Muscle of leg (tissue), 3 donors: ENCODE measurements at regions not wholly inside any gene's neighbourhood (a gene's known extent, or its start where the extent isn't known, plus 50 kb on each side); places are given as distances from the start of the nearest gene placed in this dataset.
A peak's percentile ranks its signal among the peaks of the same experiment; 100 is the strongest.

Source experiments
- DNase-seq: peaks from one replicate; pipeline ENCODE4 v3.0.0; 2013
- H3K27ac ChIP-seq: one replicate; pipeline ENCODE4 v1.5.1; 2013; ENCODE audit warnings: mild to moderate bottlenecking, low read length, control low read depth
- H3K27me3 ChIP-seq: one replicate; pipeline ENCODE4 v1.6.1; 2013; ENCODE audit warnings: low read length; ENCODE audit not compliant: control insufficient read depth, insufficient read depth
- H3K36me3 ChIP-seq: one replicate; pipeline ENCODE4 v1.6.1; 2013; ENCODE audit warnings: low read length; ENCODE audit not compliant: control insufficient read depth, insufficient read depth
- H3K4me1 ChIP-seq: one replicate; pipeline ENCODE4 v1.6.1; 2013; ENCODE audit warnings: low read length; ENCODE audit not compliant: control insufficient read depth, insufficient read depth
- H3K4me3 ChIP-seq: one replicate; pipeline ENCODE4 v1.5.1; 2013; ENCODE audit warnings: low read length, control low read depth
- H3K9me3 ChIP-seq: replicated peaks from 2 replicates; pipeline ENCODE4 v1.6.1; 2013; ENCODE audit warnings: low read depth, low read length; ENCODE audit not compliant: control insufficient read depth
- WGBS: methylation state at CpG from one replicate; pipeline ENCODE4 v1.1.5; 2013; ENCODE audit warnings: missing lambda C conversion rate; ENCODE audit not compliant: insufficient coverage; 5-methylcytosine and 5-hydroxymethylcytosine counted together

DNA sequence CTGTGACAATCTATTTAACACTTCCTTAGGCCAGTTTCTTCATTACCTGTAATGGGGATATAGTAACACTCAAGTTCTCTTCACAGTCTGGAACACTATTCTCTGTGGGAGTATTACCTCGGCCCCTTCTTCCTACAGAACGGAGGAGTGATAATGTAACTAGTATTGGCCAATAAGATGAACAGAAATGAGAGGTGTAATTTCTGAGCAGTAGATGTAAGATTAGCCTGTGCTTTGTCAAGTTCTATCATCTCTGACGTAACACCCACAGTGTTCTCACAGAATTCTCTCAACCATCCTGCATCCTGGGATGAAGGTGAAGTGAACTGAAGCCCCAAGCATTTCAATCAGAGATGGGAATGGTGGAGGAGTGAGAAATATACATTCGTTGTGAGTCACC, 65.2 kb upstream of the TOP3B start:
- WGBS: no CpG with 5 or more reads among the region's 4 CpGs
- Histone ChIP-seq H3K27me3 (peaks cover 4% of the 10 kb centered on the region), H3K9me3 (no peaks in the 10 kb centered on the region), H3K36me3 (no peaks in the 10 kb centered on the region), H3K4me3 (no peak overlapping the region), H3K27ac (no peak overlapping the region), H3K4me1 (no peaks in the 10 kb centered on the region)
- no peak for DNase-seq

DNA sequence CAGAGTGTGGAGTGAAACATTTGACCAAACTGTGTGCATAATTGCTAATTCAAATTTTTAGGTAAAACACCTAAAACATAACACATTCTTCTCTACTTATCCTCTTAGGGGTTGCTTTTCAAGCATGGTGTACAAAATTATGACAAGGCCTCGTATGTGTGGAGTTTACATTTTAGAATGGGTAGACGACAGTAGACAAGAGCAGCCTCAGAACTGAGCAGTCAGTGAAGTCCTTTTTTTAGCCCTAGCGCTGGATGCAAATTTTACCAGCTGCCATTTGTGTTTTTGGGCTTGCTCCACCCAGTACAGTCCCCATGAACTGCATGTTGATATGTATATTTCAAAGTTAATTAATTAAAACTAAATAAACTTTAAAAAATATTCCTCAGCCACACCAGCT, 64.7 kb upstream of the TOP3B start:
- no peak overlapping the region for H3K27ac ChIP-seq
- H3K27me3 ChIP-seq: peaks cover 4% of the 10 kb centered on the region
- no peaks in the 10 kb centered on the region for H3K36me3 ChIP-seq
- no peaks in the 10 kb centered on the region for H3K9me3 ChIP-seq
- H3K4me3 ChIP-seq: no peak overlapping the region
- no peak for DNase-seq
- WGBS: no CpG with 5 or more reads among the region's 3 CpGs
- no peaks in the 10 kb centered on the region for H3K4me1 ChIP-seq

DNA sequence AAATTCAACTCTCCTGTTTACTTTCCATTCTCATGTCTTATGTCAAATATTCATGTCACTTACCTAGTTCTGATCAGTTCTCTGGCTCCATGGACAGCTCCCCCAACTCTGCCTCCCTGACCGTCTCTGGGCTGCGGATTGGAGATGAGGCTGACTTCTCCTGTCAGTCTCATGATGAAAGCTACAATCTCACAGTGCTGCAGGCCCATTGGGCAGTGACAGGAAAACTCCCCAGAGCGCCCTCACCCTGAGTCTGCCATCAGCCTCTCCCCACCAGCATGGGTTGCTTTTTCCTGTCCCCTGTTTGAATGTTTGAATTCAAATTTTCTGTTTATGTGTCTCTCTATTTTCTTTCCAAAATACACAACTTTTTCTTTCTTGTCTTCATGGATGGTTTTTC, 63.8 kb upstream of the TOP3B start:
- 25% methylated on average over 2 of the region's 3 CpGs for WGBS
- no peak for DNase-seq
- H3K27me3 ChIP-seq: peaks cover 4% of the 10 kb centered on the region
- H3K4me3 ChIP-seq: no peak overlapping the region
- H3K9me3 ChIP-seq: no peaks in the 10 kb centered on the region
- H3K36me3 ChIP-seq: no peaks in the 10 kb centered on the region
- no peak overlapping the region for H3K27ac ChIP-seq
- H3K4me1 ChIP-seq: no peaks in the 10 kb centered on the region

DNA sequence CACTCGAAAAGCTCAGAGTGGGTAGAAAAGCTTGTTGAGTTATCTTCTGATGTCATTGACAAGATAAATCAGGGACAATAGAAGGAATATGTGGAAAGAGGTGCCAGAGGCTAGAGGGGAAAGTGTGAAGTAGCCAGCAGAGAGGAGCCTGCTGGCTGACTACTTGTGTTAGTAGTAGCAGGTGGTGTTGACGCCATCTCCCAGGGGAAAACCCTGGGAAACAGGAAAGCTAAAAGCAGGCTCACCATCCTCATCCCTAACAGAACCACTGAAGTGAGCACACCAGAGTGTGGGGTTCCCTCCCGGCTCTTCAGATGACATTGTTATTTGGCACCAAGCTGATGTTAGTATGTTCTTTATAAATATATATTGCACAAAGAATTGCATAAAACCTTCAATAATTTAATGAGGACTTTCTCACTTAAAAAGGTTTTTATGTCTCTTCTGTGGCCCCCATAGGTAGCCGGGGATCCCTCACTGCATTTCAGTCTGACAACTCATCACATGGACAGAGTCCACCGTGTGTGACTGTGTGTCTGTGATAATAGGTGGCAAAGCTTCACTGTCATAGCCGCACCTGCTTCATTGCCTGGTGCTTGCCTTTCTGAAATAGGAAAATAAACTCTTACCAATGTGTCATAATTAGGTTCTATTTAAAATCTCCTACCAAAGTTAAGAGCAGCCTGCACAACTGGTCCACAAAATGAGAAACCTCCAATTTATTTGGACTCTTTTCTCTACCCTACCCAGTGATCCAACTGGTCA, 63.2 kb upstream of the TOP3B start:
- H3K27me3 ChIP-seq: peaks cover 4% of the 10 kb centered on the region
- no peaks in the 10 kb centered on the region for H3K9me3 ChIP-seq
- no peak overlapping the region for H3K27ac ChIP-seq
- H3K4me3 ChIP-seq: no peak overlapping the region
- no peaks in the 10 kb centered on the region for H3K4me1 ChIP-seq
- H3K36me3 ChIP-seq: no peaks in the 10 kb centered on the region
- peak; percentile 21 for DNase-seq
- no CpG with 5 or more reads among the region's 6 CpGs for WGBS

DNA sequence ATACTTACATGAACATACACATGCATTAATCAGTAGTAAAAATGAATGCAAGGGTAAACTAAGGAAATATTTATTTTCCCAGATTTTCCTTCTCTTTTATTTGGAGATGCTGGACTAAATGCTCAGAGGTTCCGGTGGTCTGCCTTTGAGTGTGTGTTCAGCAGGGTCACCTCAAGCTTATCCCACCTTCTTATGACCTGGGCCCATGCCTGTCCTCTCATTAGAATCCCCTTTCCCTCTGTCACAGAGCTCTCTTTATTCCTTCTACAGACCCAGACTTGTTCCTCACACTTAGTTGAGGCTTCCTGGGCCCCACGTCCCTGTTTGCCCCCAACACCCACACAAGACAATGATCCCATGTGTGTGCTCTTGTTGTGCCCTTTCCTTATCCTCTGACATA, 61.6 kb upstream of the TOP3B start:
- no CpG with 5 or more reads among the region's 2 CpGs for WGBS
- H3K27me3 ChIP-seq: peaks cover 5% of the 10 kb centered on the region
- H3K9me3 ChIP-seq: no peaks in the 10 kb centered on the region
- H3K36me3 ChIP-seq: no peaks in the 10 kb centered on the region
- no peak overlapping the region for H3K4me3 ChIP-seq
- no peaks in the 10 kb centered on the region for H3K4me1 ChIP-seq
- no peak overlapping the region for H3K27ac ChIP-seq
- DNase-seq: no peak

DNA sequence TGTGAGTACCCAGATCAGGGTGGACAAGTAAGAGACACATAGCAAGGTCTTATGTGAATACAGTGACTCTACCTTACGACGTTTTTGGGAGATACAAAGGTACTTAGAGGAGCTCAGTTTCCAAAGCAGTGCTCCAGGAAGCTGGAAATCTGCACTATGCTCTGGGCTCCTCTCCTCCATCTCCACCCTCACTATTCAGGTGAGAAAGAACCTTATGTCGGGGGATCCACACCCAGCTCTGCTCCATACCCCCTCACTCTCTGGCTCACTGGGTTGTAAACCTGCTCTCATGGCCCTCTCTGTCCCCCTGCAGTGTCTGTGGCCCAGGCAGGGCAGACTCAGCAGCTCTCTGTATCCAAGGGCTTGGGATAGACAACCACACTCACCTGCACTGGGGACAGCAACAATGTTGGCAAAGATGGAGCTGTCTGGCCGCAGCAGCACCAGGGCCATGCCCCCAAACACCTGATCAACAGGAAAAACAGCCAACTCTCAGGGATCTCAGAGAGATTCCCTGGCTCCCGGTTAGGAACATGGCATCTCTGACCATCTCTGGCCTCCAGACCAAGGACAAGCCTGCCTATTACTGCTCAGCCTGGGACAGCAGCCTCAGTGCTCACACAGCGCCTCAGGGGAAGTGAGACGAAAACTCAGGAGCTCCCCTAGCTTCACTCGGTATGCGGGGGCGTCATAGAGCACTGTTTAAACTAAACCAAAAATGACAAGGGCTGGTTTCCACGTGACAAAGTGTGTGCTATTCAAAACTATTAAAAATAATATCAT, 60.9 kb upstream of the TOP3B start:
- peaks cover 2% of the 10 kb centered on the region for H3K27me3 ChIP-seq
- 59% methylated on average over 7 of the region's 11 CpGs for WGBS
- H3K27ac ChIP-seq: no peak overlapping the region
- no peaks in the 10 kb centered on the region for H3K36me3 ChIP-seq
- H3K9me3 ChIP-seq: no peaks in the 10 kb centered on the region
- DNase-seq: no peak
- no peak overlapping the region for H3K4me3 ChIP-seq
- no peaks in the 10 kb centered on the region for H3K4me1 ChIP-seq

DNA sequence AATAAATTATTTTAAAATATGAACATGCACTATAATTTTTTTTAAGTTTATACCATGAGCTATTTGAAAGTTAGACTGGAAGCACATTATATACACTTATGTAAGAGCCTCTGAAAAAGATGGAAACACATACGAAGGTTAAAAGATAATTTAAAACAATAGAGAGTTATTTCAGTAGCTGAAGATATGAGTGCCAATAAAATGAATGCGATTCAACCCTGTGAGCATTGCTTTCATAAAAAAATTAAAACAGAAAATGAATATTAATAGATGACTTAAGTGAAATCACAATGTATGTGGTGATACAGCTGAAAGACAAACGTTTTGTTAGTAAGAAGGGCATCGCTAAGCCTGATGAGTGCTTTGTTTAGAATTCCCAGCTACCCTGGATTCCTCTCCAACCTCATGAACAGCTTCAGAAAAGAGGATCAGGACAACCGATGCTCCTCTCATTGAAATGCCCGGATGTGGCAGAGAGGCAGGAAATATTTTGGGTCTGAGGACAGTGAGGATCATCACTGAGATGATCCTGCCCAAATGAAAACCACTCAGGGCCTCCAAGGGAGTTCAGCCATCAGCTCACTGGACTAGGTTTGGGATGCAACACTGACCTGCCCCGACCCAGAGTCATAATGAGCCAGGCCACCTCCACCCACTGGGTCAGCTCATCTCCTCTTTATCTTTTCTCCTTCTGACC, 60.2 kb upstream of the TOP3B start:
- DNase-seq: no peak
- Histone ChIP-seq H3K27me3 (peaks cover 2% of the 10 kb centered on the region), H3K4me1 (no peaks in the 10 kb centered on the region), H3K9me3 (no peaks in the 10 kb centered on the region), H3K4me3 (no peak overlapping the region), H3K27ac (no peak overlapping the region), H3K36me3 (no peaks in the 10 kb centered on the region)
- 74% methylated on average over 3 of the region's 7 CpGs for WGBS

DNA sequence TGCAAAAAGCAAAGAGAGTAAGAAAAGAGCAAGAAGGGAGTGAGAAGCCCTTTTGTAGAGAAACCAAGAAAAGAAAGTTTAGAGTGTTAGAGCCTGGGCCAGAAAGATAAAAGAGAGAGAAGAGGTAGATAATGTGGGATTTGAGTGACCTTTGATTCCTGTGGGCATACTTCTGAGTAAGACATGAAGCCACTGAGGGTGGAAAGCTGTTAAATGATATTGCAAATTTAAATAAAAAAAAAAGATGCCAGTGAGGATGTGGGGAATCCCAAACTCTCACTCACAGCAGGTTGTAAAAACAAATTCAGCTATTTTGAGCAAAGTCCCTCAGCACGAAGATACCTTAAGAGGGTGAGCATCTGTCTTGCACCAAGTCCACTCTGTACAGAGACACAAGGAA, 59.4 kb upstream of the TOP3B start:
- no peak for DNase-seq
- no CpG with 5 or more reads among the region's 1 CpG for WGBS
- Histone ChIP-seq H3K4me1 (no peaks in the 10 kb centered on the region), H3K27ac (no peak overlapping the region), H3K27me3 (peaks cover 2% of the 10 kb centered on the region), H3K4me3 (no peak overlapping the region), H3K9me3 (no peaks in the 10 kb centered on the region), H3K36me3 (no peaks in the 10 kb centered on the region)

DNA sequence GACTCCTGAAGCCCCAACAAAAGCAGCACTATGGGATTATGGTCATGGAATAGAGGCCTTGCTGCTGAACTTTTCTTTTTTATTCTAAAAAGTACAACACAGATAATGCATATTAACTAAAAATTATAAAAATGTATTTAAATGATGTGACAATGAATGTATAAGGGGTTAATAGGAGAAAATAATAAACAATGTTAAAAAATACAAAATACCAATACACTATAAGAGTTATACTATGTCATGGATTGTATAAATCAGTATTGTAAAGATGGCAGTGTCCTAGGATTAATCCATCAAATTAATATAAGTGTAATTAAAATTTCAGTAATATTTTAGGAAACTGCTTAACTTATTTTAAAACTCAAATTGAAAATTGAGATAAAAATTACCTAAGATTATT, 58.3 kb upstream of the TOP3B start:
- Histone ChIP-seq H3K27me3 (peaks cover 9% of the 10 kb centered on the region), H3K36me3 (no peaks in the 10 kb centered on the region), H3K4me3 (no peak overlapping the region), H3K4me1 (no peaks in the 10 kb centered on the region), H3K27ac (no peak overlapping the region), H3K9me3 (no peaks in the 10 kb centered on the region)
- no peak for DNase-seq

DNA sequence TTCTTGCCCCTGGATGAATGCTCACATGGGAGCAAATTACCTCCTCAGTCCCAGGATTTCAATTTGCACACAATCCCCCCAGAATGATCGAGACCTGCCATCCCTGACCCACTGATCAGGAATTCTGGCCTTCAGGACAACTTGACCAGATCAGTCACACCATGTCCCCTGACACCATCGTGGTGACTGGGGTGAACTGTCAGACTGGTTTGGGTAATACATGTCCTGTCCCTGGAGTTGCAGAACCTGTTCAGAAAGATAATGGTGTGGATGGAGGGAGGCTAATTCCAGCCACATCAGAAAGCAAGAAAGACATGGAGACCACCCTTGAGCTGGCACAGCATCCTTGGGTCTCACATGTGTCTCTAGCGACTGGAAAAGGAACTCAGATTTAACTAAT, 57.9 kb upstream of the TOP3B start:
- WGBS: 100% methylated on average over 1 of the region's 3 CpGs
- Histone ChIP-seq H3K36me3 (no peaks in the 10 kb centered on the region), H3K4me3 (no peak overlapping the region), H3K9me3 (no peaks in the 10 kb centered on the region), H3K27ac (no peak overlapping the region), H3K4me1 (no peaks in the 10 kb centered on the region), H3K27me3 (peaks cover 9% of the 10 kb centered on the region)
- DNase-seq: no peak
